ENCODE measurements at regions not wholly inside any gene's neighbourhood (a gene's known extent, or its start where the extent isn't known, plus 50 kb on each side); places are given as distances from the start of the nearest gene placed in this dataset.

DNA sequence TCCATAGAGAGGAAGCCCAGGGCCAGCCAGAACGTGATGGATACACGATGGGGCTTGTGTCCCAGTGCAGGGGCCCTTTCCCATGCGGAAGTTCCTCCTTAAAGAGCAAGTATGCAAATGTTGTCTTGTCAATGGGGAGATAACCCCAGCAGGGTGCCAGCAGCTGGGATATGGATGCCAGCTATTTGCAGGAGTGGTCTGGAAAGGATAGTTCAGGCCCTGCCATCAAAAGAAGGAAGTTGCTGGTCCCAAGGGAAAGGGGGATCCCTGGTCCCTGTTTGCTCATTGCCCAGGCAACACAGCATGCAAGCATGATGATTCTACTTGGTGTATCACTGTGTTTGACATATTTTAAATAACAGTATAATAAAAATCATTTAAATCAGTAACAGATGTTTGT lies 73.1 kb upstream of the HECW1 start:
- Histone ChIP-seq H3K4me2 (no peak overlapping the region), H3K4me1 (no peaks in the 10 kb centered on the region), H3K4me3 (no peak overlapping the region), H3K27ac (no peak overlapping the region), H3K9me3 (0 out of 3 replicates have a peak, but pooled peaks cover 7% of the 10 kb centered on the region)
- WGBS (ENCODE audit: missing lambda C conversion rate) = 16% methylated on average over 3 of the region's 3 CpGs
- ChIA-PET POLR2A (no interaction called here), CTCF (no interaction called here)
- TF ChIP-seq KDM5A (IDR thresholded peaks at IDR 0.05) (no peak), ESRRA (IDR thresholded peaks at IDR 0.05; ENCODE audit: borderline replicate concordance, low read length) (no peak), CHD2 (IDR thresholded peaks at IDR 0.05; ENCODE audit: low read length, partially characterized antibody) (no peak), JUNB (IDR thresholded peaks at IDR 0.05) (no peak), BHLHE40 (IDR thresholded peaks at IDR 0.05; ENCODE audit: low read depth, low read length) (no peak), CHD4 (IDR thresholded peaks at IDR 0.05; ENCODE audit: borderline replicate concordance) (no peak), CBX2 (IDR thresholded peaks at IDR 0.05; ENCODE audit: borderline replicate concordance, low read depth) (no peak), EHF (CRISPR knock-in tag; IDR thresholded peaks at IDR 0.05) (no peak), MAZ (IDR thresholded peaks at IDR 0.05; ENCODE audit: borderline replicate concordance, low read depth, low read length) (no peak), HDAC2 (IDR thresholded peaks at IDR 0.05) (no peak), EHMT2 (IDR thresholded peaks at IDR 0.05; ENCODE audit: low read depth) (no peak), MYC (IDR thresholded peaks at IDR 0.05; ENCODE audit: borderline replicate concordance, low read length) (no peak), CEBPB (IDR thresholded peaks at IDR 0.05) (no peak)
- TF ChIP-seq, protein P1, sequence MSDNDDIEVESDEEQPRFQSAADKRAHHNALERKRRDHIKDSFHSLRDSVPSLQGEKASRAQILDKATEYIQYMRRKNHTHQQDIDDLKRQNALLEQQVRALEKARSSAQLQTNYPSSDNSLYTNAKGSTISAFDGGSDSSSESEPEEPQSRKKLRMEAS (IDR thresholded peaks at IDR 0.05) = no peak
- TF ChIP-seq, protein P2, sequence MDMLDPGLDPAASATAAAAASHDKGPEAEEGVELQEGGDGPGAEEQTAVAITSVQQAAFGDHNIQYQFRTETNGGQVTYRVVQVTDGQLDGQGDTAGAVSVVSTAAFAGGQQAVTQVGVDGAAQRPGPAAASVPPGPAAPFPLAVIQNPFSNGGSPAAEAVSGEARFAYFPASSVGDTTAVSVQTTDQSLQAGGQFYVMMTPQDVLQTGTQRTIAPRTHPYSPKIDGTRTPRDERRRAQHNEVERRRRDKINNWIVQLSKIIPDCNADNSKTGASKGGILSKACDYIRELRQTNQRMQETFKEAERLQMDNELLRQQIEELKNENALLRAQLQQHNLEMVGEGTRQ (IDR thresholded peaks at IDR 0.05) = no peak
- TF ChIP-seq, protein P3, sequence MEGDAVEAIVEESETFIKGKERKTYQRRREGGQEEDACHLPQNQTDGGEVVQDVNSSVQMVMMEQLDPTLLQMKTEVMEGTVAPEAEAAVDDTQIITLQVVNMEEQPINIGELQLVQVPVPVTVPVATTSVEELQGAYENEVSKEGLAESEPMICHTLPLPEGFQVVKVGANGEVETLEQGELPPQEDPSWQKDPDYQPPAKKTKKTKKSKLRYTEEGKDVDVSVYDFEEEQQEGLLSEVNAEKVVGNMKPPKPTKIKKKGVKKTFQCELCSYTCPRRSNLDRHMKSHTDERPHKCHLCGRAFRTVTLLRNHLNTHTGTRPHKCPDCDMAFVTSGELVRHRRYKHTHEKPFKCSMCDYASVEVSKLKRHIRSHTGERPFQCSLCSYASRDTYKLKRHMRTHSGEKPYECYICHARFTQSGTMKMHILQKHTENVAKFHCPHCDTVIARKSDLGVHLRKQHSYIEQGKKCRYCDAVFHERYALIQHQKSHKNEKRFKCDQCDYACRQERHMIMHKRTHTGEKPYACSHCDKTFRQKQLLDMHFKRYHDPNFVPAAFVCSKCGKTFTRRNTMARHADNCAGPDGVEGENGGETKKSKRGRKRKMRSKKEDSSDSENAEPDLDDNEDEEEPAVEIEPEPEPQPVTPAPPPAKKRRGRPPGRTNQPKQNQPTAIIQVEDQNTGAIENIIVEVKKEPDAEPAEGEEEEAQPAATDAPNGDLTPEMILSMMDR (IDR thresholded peaks at IDR 0.05) = no peak
- FAIRE-seq = no peak
- ATAC-seq = no peak
- no peak for DNase-seq (ENCODE audit: low read depth in 1 of 2, low spot score in 1 of 2)

DNA sequence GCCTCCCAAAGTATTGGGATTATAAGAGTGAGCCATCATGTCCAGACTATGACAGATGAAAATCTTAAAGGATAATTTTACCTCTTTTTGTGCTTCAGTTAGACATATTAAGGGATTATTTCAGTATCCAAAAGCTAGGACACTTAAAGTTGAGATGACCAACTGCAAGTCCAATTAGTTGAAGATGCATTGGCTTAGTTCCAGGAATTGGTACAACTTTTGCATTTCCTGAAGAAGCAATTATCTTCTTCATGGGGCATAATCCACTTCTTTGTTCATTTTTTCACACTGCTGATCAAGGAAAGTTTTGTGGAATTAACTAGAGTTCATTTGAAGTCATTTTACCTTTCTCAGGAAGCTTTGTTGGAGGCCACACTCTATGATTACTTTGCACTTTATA lies 72.0 kb upstream of the HECW1 start:
- POLR2A ChIA-PET = no interaction called here
- no peak overlapping the region for H3K4me2 ChIP-seq
- no peak overlapping the region for H3K27ac ChIP-seq
- H3K4me1 ChIP-seq = no peaks in the 10 kb centered on the region
- CTCF ChIA-PET = no interaction called here
- DNase-seq (ENCODE audit: low read depth in 1 of 2, low spot score in 1 of 2) (no peak), ATAC-seq (no peak), FAIRE-seq (no peak)
- no peak overlapping the region for H3K4me3 ChIP-seq
- TF ChIP-seq RCOR1 (IDR thresholded peaks at IDR 0.05; ENCODE audit: low read depth, low read length) (no peak), EHF (CRISPR knock-in tag; IDR thresholded peaks at IDR 0.05) (no peak), ZNF302 (CRISPR knock-in tag; IDR thresholded peaks at IDR 0.05) (no peak), CHD2 (IDR thresholded peaks at IDR 0.05; ENCODE audit: low read length, partially characterized antibody) (no peak), BHLHE40 (IDR thresholded peaks at IDR 0.05; ENCODE audit: low read depth, low read length) (no peak)
- 0 out of 3 replicates have a peak, but pooled peaks cover 7% of the 10 kb centered on the region for H3K9me3 ChIP-seq

DNA sequence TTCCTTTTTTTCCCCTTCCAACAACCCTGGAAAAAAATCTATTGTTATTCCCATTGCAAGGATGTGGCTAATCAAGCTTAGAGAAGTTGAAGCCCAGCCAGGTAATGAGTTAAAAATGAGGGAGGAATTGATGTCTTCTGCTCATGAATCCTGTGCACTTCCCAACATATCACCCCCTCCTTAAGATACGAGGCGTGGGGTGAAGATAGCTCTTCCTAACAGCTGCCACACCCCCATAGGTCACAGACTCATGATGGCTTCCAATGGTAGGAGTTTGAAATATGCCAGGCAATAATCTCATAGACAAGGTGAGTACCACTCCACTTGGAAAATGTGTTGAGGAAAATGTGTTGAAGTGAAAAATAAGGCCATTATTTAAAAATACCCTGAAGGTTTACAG lies 71.3 kb upstream of the HECW1 start:
- no peak overlapping the region for H3K4me3 ChIP-seq
- ATAC-seq (no peak), FAIRE-seq (no peak), DNase-seq (ENCODE audit: low read depth in 1 of 2, low spot score in 1 of 2) (no peak)
- no peak overlapping the region for H3K27ac ChIP-seq
- WGBS (ENCODE audit: missing lambda C conversion rate) = 15% methylated on average over 2 of the region's 2 CpGs
- CTCF ChIA-PET = no interaction called here
- no peak overlapping the region for H3K4me2 ChIP-seq
- H3K9me3 ChIP-seq = 0 out of 3 replicates have a peak, but pooled peaks cover 7% of the 10 kb centered on the region
- no peaks in the 10 kb centered on the region for H3K4me1 ChIP-seq
- POLR2A ChIA-PET = no interaction called here
- no peak for TF ChIP-seq MAZ (IDR thresholded peaks at IDR 0.05; ENCODE audit: borderline replicate concordance, low read depth, low read length)
- no peak for TF ChIP-seq JUN (IDR thresholded peaks at IDR 0.05)
- TF ChIP-seq, protein P4, sequence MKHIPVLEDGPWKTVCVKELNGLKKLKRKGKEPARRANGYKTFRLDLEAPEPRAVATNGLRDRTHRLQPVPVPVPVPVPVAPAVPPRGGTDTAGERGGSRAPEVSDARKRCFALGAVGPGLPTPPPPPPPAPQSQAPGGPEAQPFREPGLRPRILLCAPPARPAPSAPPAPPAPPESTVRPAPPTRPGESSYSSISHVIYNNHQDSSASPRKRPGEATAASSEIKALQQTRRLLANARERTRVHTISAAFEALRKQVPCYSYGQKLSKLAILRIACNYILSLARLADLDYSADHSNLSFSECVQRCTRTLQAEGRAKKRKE (CRISPR knock-in tag; IDR thresholded peaks at IDR 0.05; ENCODE audit: low read depth) = no peak
- TF ChIP-seq, protein P5, sequence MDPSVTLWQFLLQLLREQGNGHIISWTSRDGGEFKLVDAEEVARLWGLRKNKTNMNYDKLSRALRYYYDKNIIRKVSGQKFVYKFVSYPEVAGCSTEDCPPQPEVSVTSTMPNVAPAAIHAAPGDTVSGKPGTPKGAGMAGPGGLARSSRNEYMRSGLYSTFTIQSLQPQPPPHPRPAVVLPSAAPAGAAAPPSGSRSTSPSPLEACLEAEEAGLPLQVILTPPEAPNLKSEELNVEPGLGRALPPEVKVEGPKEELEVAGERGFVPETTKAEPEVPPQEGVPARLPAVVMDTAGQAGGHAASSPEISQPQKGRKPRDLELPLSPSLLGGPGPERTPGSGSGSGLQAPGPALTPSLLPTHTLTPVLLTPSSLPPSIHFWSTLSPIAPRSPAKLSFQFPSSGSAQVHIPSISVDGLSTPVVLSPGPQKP (IDR thresholded peaks at IDR 0.05; ENCODE audit: low read depth, low read length) = no peak

All from A549 (cell line).